H9 (cell line): ENCODE measurements at regions not wholly inside any gene's neighbourhood (a gene's known extent, or its start where the extent isn't known, plus 50 kb on each side); places are given as distances from the start of the nearest gene placed in this dataset.
A peak's percentile ranks its signal among the peaks of the same experiment; 100 is the strongest.

Experiments
- DNase-seq: peaks from one replicate; pipeline ENCODE4 v3.0.0-alpha.2; 2017
- H2AFZ ChIP-seq: one replicate; pipeline ENCODE4 v1.6.1; 2013; ENCODE audit warnings: mild to moderate bottlenecking, low read length, control low read depth, moderate library complexity
- H2AK5ac ChIP-seq: 2 replicates; pipeline ENCODE4 v1.6.1; 2013; ENCODE audit warnings: low read length, control low read depth, mixed read lengths; ENCODE audit not compliant: insufficient read length
- H2BK120ac ChIP-seq: one replicate; pipeline ENCODE4 v1.6.1; 2013; ENCODE audit warnings: low read depth, mild to moderate bottlenecking, low read length, control low read depth, inconsistent platforms; ENCODE audit not compliant: poor library complexity, severe bottlenecking
- H2BK12ac ChIP-seq: 2 replicates; pipeline ENCODE4 v1.6.1; 2013; ENCODE audit warnings: low read length, control low read depth, mixed read lengths, low read depth; ENCODE audit not compliant: insufficient read length
- H2BK15ac ChIP-seq: 2 replicates; pipeline ENCODE4 v1.6.1; 2013; ENCODE audit warnings: low read depth, low read length, control low read depth
- H2BK20ac ChIP-seq: one replicate; pipeline ENCODE4 v1.6.1; 2013; ENCODE audit warnings: low read depth, mild to moderate bottlenecking, low read length, control low read depth, inconsistent platforms; ENCODE audit not compliant: poor library complexity, severe bottlenecking
- H2BK5ac ChIP-seq: 2 replicates; pipeline ENCODE4 v1.6.1; 2013; ENCODE audit warnings: low read length, control low read depth, mixed read lengths; ENCODE audit not compliant: insufficient read length
- H3K14ac ChIP-seq: 2 replicates; pipeline ENCODE4 v1.6.1; 2013; ENCODE audit warnings: low read length, control low read depth; ENCODE audit not compliant: insufficient read depth
- H3K18ac ChIP-seq: 2 replicates; pipeline ENCODE4 v1.6.1; 2013; ENCODE audit warnings: low read depth, mild to moderate bottlenecking, mixed read lengths, low read length, control low read depth; ENCODE audit not compliant: insufficient read length
- H3K23ac ChIP-seq: 2 replicates; pipeline ENCODE4 v1.6.1; 2013; ENCODE audit warnings: low read length, control low read depth, mixed read lengths, low read depth; ENCODE audit not compliant: insufficient read length
- H3K23me2 ChIP-seq: 2 replicates; pipeline ENCODE4 v1.6.1; 2013; ENCODE audit warnings: low read depth, mild to moderate bottlenecking, mixed read lengths, low read length, control low read depth; ENCODE audit not compliant: insufficient read length, poor library complexity, severe bottlenecking
- H3K27ac ChIP-seq: 2 replicates; pipeline ENCODE4 v1.5.1; 2013; ENCODE audit warnings: low read length, control low read depth, mixed read lengths, low read depth; ENCODE audit not compliant: insufficient read length
- H3K27me3 ChIP-seq: 2 replicates; pipeline ENCODE4 v1.6.1; 2013; ENCODE audit warnings: low read length, control low read depth, inconsistent platforms; ENCODE audit not compliant: insufficient read depth
- H3K4ac ChIP-seq: 2 replicates; pipeline ENCODE4 v1.6.1; 2013; ENCODE audit warnings: low read depth, mild to moderate bottlenecking, control low read depth, inconsistent platforms, low read length, moderate library complexity
- H3K4me1 ChIP-seq: 2 replicates; pipeline ENCODE4 v1.6.1; 2013; ENCODE audit warnings: low read length, control low read depth, inconsistent platforms; ENCODE audit not compliant: insufficient read depth
- H3K4me2 ChIP-seq: 2 replicates; pipeline ENCODE4 v1.6.1; 2013; ENCODE audit warnings: low read length, control low read depth, mixed read lengths; ENCODE audit not compliant: insufficient read length, insufficient read depth
- H3K56ac ChIP-seq: 2 replicates; pipeline ENCODE4 v1.6.1; 2013; ENCODE audit warnings: low read depth, mild to moderate bottlenecking, mixed read lengths, low read length, control low read depth; ENCODE audit not compliant: insufficient read length
- H3K79me1 ChIP-seq: 2 replicates; pipeline ENCODE4 v1.6.1; 2013; ENCODE audit warnings: low read depth, mild to moderate bottlenecking, moderate library complexity, low read length, control low read depth, inconsistent platforms; ENCODE audit not compliant: insufficient read depth, poor library complexity, severe bottlenecking
- H3K79me2 ChIP-seq: 2 replicates; pipeline ENCODE4 v1.6.1; 2013; ENCODE audit warnings: low read length, control low read depth, inconsistent platforms; ENCODE audit not compliant: insufficient read depth
- H3K9ac ChIP-seq: 2 replicates; pipeline ENCODE4 v1.6.1; 2013; ENCODE audit warnings: low read length, control low read depth, mixed read lengths; ENCODE audit not compliant: insufficient read length; ENCODE audit errors: extremely low read depth
- H3K9me3 ChIP-seq: one replicate; pipeline ENCODE4 v1.6.1; 2013; ENCODE audit warnings: low read depth, low read length, inconsistent platforms; ENCODE audit not compliant: control insufficient read depth
- H3T11ph ChIP-seq: one replicate; pipeline ENCODE4 v1.6.1; 2013; ENCODE audit warnings: mild to moderate bottlenecking, low read length, control low read depth, inconsistent platforms
- H4K20me1 ChIP-seq: one replicate; pipeline ENCODE4 v1.6.1; 2013; ENCODE audit not compliant: control insufficient read depth, insufficient read length, insufficient read depth
- H4K5ac ChIP-seq: 2 replicates; pipeline ENCODE4 v1.6.1; 2013; ENCODE audit warnings: low read depth, mild to moderate bottlenecking, mixed read lengths, low read length, control low read depth; ENCODE audit not compliant: insufficient read length
- H4K8ac ChIP-seq: replicated peaks from 2 replicates; pipeline ENCODE4 v1.6.1; 2013; ENCODE audit warnings: low read length, control low read depth, mixed read lengths, low read depth; ENCODE audit not compliant: insufficient read length
- H4K91ac ChIP-seq: 2 replicates; pipeline ENCODE4 v1.6.1; 2013; ENCODE audit warnings: low read depth, mild to moderate bottlenecking, moderate library complexity, mixed read lengths, low read length, control low read depth; ENCODE audit not compliant: insufficient read length
- H3K27ac Mint-ChIP-seq, 3 experiments: 2 replicates in 2 of 3; 3 replicates in 1 of 3; pipeline ENCODE4 v1.8.0; 2020 to 2021; ENCODE audit warnings: mixed read lengths in 3 of 3, mild to moderate bottlenecking in 1 of 3, moderate library complexity in 1 of 3
- H3K27me3 Mint-ChIP-seq: 2 replicates; pipeline ENCODE4 v1.8.0; 2021; ENCODE audit warnings: low read depth, mild to moderate bottlenecking, moderate library complexity, mixed read lengths
- H3K36me3 Mint-ChIP-seq, 3 experiments: 2 replicates in 2 of 3; 3 replicates in 1 of 3; pipeline ENCODE4 v1.8.0; 2020 to 2021; ENCODE audit warnings: low read depth in 3 of 3, mixed read lengths in 3 of 3; ENCODE audit not compliant: insufficient read depth in 1 of 3
- H3K4me1 Mint-ChIP-seq, 2 experiments: 2 replicates each; pipeline ENCODE4 v1.8.0; 2020; ENCODE audit warnings: mixed read lengths in 2 of 2
- H3K4me3 Mint-ChIP-seq, 2 experiments: 2 replicates in 1 of 2; 3 replicates in 1 of 2; pipeline ENCODE4 v1.8.0; 2020 to 2021; ENCODE audit warnings: mild to moderate bottlenecking in 2 of 2, mixed read lengths in 2 of 2, moderate library complexity in 1 of 2
- H3K9me3 Mint-ChIP-seq, 2 experiments: 2 replicates in 1 of 2; 3 replicates in 1 of 2; pipeline ENCODE4 v1.8.0; 2020; ENCODE audit warnings: mild to moderate bottlenecking in 2 of 2, mixed read lengths in 2 of 2, moderate library complexity in 1 of 2
- WGBS: extraction: QIAGEN DNeasy Blood & Tissue Kit; methylation state at CpG from one replicate; pipeline ENCODE4 v1.1.7; 2013; ENCODE audit warnings: missing lambda C conversion rate, low lambda C conversion rate, mixed read lengths; ENCODE audit not compliant: insufficient read length; ENCODE audit errors: extremely low coverage; 5-methylcytosine and 5-hydroxymethylcytosine counted together
- TF ChIP-seq, protein P1 (sequence below): fragments of 200-600 bp; sonication (generic); conservative IDR thresholded peaks from 3 replicates; pipeline ENCODE4 v1.8.0; 2021; ENCODE audit warnings: antibody characterized with exemption, mild to moderate bottlenecking

DNA sequence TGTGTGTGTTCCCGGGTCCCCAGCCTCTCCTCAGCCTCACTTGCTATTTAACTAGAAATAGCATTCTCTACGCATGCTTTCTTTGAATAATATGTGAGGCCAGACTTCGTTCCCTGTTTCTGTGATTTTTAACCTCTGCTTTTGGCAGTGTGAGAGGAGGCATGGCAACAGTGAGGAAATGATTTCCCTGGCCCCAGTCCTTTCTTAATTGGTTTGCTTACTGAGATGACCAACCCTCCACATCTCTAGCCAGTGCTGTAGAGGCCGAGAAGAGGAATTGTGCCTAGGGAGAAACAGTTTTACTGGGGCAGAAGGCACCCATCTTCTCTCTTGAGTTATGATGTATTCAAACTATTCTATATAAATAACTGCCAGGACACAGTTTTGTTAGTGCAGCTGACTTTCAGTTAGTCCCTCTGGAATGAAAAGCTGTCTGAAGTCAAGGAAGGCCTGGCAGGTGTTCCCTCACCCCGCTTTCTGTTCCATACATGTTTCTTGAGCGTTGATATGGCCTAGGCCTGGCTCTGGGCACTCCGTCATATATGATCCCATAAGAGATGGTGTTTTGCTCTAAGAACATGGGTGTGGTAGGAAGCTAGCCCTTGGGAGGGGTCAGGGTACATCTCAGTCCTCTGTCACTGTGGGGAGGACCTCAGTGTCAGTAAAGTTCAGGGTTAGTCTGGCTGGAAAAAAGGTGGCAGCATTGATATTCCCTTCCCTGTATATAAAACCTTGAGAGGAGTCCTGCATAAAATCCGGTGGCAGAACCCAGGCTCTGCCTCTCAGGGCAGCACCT, 73.7 kb upstream of the NPAS1 start:
- no peaks in the 10 kb centered on the region for H3K27me3 Mint-ChIP-seq
- H3K4me3 Mint-ChIP-seq = no peak overlapping the region
- Histone ChIP-seq H3K79me2 (no peaks in the 10 kb centered on the region), H3K4me2 (no peak overlapping the region), H3K14ac (no peak overlapping the region), H4K20me1 (no peaks in the 10 kb centered on the region), H3K9me3 (no peaks in the 10 kb centered on the region), H3K79me1 (no peaks in the 10 kb centered on the region), H3K27ac (no peak overlapping the region), H2BK12ac (no peak overlapping the region), H2BK5ac (no peak overlapping the region), H4K5ac (no peak overlapping the region), H3K23me2 (no peaks in the 10 kb centered on the region), H4K91ac (no peak overlapping the region), H3K18ac (no peak overlapping the region), H2BK15ac (no peak overlapping the region), H2AK5ac (no peak overlapping the region), H3K23ac (no peak overlapping the region), H3K27me3 (no peaks in the 10 kb centered on the region), H4K8ac (no peak overlapping the region), H2BK120ac (no peak overlapping the region), H2AFZ (no peak overlapping the region), H2BK20ac (no peak overlapping the region), H3K56ac (no peak overlapping the region), H3K4me1 (no peaks in the 10 kb centered on the region; the same call in 1 of the 2 replicates), H3K4ac (no peak overlapping the region), H3K9ac (no peak overlapping the region), H3T11ph (no peak overlapping the region)
- H3K27ac Mint-ChIP-seq = peak overlapping the region in 1 of 3 experiments; percentile 12; a peak in 2 of 7 replicates
- peaks cover 20 to 39% (median 30%) of the 10 kb centered on the region in 3 experiments; a peak in 6 of 7 replicates for H3K36me3 Mint-ChIP-seq
- peaks cover 11 to 16% of the 10 kb centered on the region in 2 experiments for H3K4me1 Mint-ChIP-seq
- peaks cover 0 to 7% of the 10 kb centered on the region in 2 experiments; a peak in 1 of 5 replicates for H3K9me3 Mint-ChIP-seq
- TF ChIP-seq, protein P1, sequence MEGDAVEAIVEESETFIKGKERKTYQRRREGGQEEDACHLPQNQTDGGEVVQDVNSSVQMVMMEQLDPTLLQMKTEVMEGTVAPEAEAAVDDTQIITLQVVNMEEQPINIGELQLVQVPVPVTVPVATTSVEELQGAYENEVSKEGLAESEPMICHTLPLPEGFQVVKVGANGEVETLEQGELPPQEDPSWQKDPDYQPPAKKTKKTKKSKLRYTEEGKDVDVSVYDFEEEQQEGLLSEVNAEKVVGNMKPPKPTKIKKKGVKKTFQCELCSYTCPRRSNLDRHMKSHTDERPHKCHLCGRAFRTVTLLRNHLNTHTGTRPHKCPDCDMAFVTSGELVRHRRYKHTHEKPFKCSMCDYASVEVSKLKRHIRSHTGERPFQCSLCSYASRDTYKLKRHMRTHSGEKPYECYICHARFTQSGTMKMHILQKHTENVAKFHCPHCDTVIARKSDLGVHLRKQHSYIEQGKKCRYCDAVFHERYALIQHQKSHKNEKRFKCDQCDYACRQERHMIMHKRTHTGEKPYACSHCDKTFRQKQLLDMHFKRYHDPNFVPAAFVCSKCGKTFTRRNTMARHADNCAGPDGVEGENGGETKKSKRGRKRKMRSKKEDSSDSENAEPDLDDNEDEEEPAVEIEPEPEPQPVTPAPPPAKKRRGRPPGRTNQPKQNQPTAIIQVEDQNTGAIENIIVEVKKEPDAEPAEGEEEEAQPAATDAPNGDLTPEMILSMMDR = no peak
- DNase-seq = no peak
- WGBS = no CpG with 5 or more reads among the region's 8 CpGs
